ENCODE measurements at regions not wholly inside any gene's neighbourhood (a gene's known extent, or its start where the extent isn't known, plus 50 kb on each side); places are given as distances from the start of the nearest gene placed in this dataset.

DNA sequence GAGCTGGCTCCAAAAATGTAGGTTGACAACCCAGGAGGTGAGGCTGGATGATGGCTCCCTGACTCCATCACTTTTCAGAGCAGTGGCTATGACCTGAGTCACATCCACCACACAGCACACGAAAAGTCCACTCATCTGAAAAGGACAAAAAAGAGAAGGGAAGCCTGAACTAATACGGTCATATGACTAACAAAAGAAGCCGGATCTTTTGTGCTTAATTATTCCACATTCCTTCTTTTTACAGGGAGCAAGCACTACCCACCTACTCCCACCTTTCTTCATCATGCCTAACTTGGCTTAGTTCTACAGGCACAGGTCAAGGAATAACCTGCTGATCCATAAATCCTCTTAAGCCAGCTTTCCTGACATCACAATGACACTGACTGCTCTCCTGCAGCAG, 601.3 kb upstream of the MIR17HG start:
- no peak overlapping the region for H3K27ac Mint-ChIP-seq
- no peak overlapping the region for H3K4me3 Mint-ChIP-seq
- ATAC-seq (no peak), DNase-seq (ENCODE audit: low spot score in 2 of 2) (no peak)
- no peaks in the 10 kb centered on the region for H3K36me3 Mint-ChIP-seq
- H3K4me1 Mint-ChIP-seq, result no peaks in the 10 kb centered on the region
- H3K9me3 Mint-ChIP-seq, result peaks cover 34% of the 10 kb centered on the region

DNA sequence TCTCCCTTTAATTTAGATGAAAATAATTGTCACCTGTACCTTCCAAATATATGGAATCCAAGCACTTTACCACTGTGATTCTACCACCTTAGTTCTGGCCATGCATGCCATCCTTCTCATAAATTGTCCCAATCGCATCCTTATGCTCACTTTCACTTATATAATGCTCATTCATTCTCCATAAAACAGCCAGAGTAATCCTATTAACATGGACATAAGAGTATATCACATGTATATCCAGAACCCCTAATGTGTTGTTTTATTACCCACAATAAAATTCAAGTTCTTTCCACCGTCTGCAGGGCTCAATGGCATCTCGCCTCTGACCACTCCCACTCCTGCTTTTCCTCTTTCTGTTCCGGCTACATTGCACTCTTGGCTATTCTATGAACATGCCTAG, 597.5 kb upstream of the MIR17HG start:
- ATAC-seq (no peak), DNase-seq (ENCODE audit: low spot score in 2 of 2) (no peak)
- Mint-ChIP-seq H3K4me3 (no peak overlapping the region), H3K9me3 (peaks cover 22% of the 10 kb centered on the region), H3K4me1 (no peaks in the 10 kb centered on the region), H3K36me3 (no peaks in the 10 kb centered on the region), H3K27ac (no peak overlapping the region)

DNA sequence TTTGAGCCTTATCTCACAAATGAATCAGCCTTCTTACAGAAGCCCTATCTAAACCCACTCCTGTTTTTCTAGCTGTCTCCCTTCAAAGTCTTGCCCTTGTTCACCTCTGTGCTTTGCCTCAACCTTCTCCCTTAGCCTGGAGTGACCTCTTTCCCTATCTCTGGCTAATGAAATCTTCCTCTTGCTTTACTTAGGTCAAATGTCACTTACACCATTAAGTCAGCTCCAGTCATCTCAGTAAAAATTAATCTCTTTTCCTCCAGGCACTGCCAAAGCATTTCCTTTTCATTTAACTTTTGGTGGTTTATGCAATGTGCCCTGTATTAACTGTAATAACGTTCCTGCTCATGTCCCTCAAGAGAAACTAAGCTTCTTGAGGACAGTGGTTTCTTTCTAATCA, 596.5 kb upstream of the MIR17HG start:
- H3K4me3 Mint-ChIP-seq, result no peak overlapping the region
- ATAC-seq, result no peak

GRCh38 chr13:90752070-90752469, 595.4 kb upstream of the MIR17HG start:
- H3K4me1 Mint-ChIP-seq, result no peaks in the 10 kb centered on the region
- no peak overlapping the region for H3K4me3 Mint-ChIP-seq
- peaks cover 20% of the 10 kb centered on the region for H3K9me3 Mint-ChIP-seq
- H3K36me3 Mint-ChIP-seq, result no peaks in the 10 kb centered on the region
- ATAC-seq (no peak), DNase-seq (ENCODE audit: low spot score in 2 of 2) (no peak)
- H3K27ac Mint-ChIP-seq, result no peak overlapping the region

More for the DNA sequence above, 596.5 kb upstream of the MIR17HG start:
- Mint-ChIP-seq H3K27ac (no peak overlapping the region), H3K9me3 (peaks cover 22% of the 10 kb centered on the region), H3K36me3 (no peaks in the 10 kb centered on the region), H3K4me1 (no peaks in the 10 kb centered on the region)
- DNase-seq (ENCODE audit: low spot score in 2 of 2), result no peak

DNA sequence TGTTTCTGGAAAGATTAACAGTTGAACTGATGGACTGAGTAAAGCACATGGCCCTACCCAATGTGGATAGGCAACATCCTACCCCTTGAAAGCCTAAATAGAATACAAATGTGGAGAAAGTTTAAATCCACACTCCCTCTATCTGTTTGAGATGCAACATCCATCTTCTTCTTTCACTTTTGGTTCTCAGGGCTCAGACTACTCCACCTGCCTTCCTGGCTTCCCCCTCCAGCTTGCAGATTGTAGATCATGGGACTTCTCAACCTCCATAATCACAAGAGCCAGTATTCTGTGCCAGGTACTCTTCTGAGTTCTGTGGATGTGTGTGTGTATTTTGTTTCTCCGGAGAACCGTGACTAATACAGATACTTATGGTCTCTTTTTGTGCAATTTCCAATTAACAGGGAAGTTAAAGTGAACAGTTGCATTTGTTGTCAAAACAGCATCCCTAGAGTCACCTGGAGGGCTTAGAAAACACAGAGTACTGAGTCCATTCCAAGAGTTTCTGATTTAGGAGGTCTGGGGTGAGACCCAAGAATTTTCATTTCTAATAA, 590.3 kb upstream of the MIR17HG start:
- H3K27ac Mint-ChIP-seq, result no peak overlapping the region
- no peaks in the 10 kb centered on the region for H3K4me1 Mint-ChIP-seq
- H3K4me3 Mint-ChIP-seq, result no peak overlapping the region
- no peaks in the 10 kb centered on the region for H3K36me3 Mint-ChIP-seq
- ATAC-seq, result no peak
- DNase-seq (ENCODE audit: low spot score in 2 of 2), result no peak
- H3K9me3 Mint-ChIP-seq, result peaks cover 13% of the 10 kb centered on the region

- Mint-ChIP-seq H3K9me3 (peaks cover 16% of the 10 kb centered on the region), H3K4me1 (no peaks in the 10 kb centered on the region), H3K27ac (no peak overlapping the region), H3K36me3 (no peaks in the 10 kb centered on the region), H3K4me3 (no peak overlapping the region)
- DNase-seq (ENCODE audit: low spot score in 2 of 2) (no peak), ATAC-seq (no peak)
Observed at GRCh38 chr13:90760639-90761038, 586.8 kb upstream of the MIR17HG start.

GRCh38 chr13:90763476-90764150, 583.9 kb upstream of the MIR17HG start:
- Mint-ChIP-seq H3K4me3 (no peak overlapping the region), H3K4me1 (no peaks in the 10 kb centered on the region), H3K27ac (no peak overlapping the region), H3K9me3 (peaks cover 15% of the 10 kb centered on the region), H3K36me3 (no peaks in the 10 kb centered on the region)
- ATAC-seq (no peak), DNase-seq (ENCODE audit: low spot score in 2 of 2) (no peak)

DNA sequence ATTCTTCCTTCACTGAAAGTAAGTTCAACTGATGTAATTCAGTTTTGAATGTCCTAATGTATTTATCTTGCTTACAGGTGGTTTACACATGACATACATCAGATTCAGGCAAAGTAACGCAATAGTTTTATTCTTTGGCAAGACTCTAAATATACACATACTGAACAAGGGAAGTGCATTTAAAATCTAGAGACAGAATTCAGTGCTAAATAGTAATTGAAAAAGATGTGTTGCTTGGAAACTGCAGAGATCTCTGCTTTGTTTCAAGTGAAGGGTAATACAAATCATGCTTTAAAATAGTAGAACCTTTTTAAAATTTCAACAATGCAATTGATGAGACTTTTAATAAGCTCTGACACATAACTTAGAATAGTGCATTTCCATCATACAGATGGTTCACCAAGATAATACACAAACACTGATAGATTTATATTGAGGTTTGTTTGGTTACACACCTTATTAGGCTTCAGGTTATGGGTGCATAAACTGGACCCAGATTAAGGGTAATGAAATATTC, 581.0 kb upstream of the MIR17HG start:
- no peak overlapping the region for H3K4me3 Mint-ChIP-seq
- no peak for DNase-seq (ENCODE audit: low spot score in 2 of 2)
- H3K4me1 Mint-ChIP-seq, result no peaks in the 10 kb centered on the region

GRCh38 chr13:90768116-90768515, 579.4 kb upstream of the MIR17HG start:
- ATAC-seq (no peak), DNase-seq (ENCODE audit: low spot score in 2 of 2) (no peak)
- H3K4me1 Mint-ChIP-seq, result no peaks in the 10 kb centered on the region
- H3K9me3 Mint-ChIP-seq, result peaks cover 8% of the 10 kb centered on the region
- H3K4me3 Mint-ChIP-seq, result no peak overlapping the region
- no peaks in the 10 kb centered on the region for H3K36me3 Mint-ChIP-seq
- no peak overlapping the region for H3K27ac Mint-ChIP-seq

More for the DNA sequence above, 581.0 kb upstream of the MIR17HG start:
- ATAC-seq, result no peak
- H3K36me3 Mint-ChIP-seq, result no peaks in the 10 kb centered on the region
- peaks cover 15% of the 10 kb centered on the region for H3K9me3 Mint-ChIP-seq
- no peak overlapping the region for H3K27ac Mint-ChIP-seq

DNA sequence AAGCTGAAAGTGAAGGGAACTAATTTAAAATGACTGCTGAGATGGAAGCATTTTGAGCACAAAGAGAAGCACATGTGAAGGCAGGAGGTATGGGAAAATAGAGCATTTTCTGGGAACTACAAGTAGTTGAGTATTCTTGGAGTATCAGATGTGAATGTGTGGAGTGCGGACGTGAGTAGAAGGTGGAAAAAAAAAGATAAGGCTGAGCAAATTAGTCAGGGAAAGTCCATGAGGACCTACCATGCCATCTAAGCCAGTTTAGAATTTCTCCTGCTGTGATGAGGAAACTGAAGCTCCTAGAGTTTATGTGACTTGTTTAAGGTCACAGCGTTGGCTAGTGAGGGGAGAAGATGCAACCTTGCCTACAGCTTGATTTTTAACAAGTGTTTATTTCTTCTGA, 578.1 kb upstream of the MIR17HG start:
- Mint-ChIP-seq H3K4me1 (no peaks in the 10 kb centered on the region), H3K36me3 (no peaks in the 10 kb centered on the region), H3K4me3 (no peak overlapping the region), H3K27ac (no peak overlapping the region), H3K9me3 (peaks cover 5% of the 10 kb centered on the region)
- DNase-seq (ENCODE audit: low spot score in 2 of 2) (no peak), ATAC-seq (no peak)

- no peak for DNase-seq (ENCODE audit: low spot score in 2 of 2)
- Mint-ChIP-seq H3K4me1 (no peaks in the 10 kb centered on the region), H3K36me3 (no peaks in the 10 kb centered on the region), H3K9me3 (peaks cover 9% of the 10 kb centered on the region), H3K4me3 (no peak overlapping the region), H3K27ac (no peak overlapping the region)
- no peak for ATAC-seq
Observed at GRCh38 chr13:90770334-90770733, 577.2 kb upstream of the MIR17HG start.

GRCh38 chr13:90773681-90774080, 573.8 kb upstream of the MIR17HG start:
- Mint-ChIP-seq H3K27ac (no peak overlapping the region), H3K9me3 (peaks cover 11% of the 10 kb centered on the region), H3K36me3 (no peaks in the 10 kb centered on the region), H3K4me3 (no peak overlapping the region), H3K4me1 (no peaks in the 10 kb centered on the region)
- no peak for DNase-seq (ENCODE audit: low spot score in 2 of 2)
- no peak for ATAC-seq

DNA sequence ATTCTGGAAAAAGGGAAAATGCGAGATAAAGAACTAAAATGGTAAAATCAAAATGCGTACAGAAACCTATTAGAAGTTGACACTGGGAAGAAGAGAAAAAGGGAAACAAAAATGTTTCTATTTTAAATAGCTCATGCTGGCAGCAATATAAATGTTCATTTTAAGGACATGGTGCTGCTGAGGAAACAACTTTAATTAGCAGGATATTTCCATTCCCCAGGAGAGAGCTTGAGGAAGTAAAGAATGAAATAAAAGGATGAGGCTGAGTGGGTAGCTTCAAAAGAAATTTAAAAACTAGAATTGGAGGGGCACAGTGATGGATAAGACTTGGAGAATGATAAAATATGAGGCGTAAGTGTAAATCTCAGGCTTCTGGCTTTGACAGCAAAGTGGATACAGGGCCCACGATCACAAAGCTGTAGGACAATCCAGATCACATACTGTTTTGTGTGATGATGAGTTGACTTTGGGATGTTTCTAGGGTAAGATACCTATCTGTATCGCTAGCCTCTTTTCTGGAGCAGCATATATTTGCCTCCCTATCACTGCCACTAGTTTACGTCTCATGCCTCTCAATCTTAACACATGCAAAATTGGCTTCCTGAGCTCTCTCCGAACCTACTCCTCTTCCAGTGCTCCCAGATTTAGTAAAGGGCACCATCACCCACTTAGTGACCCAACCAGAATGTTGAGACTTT, 571.3 kb upstream of the MIR17HG start:
- ATAC-seq, result no peak
- no peak overlapping the region for H3K27ac Mint-ChIP-seq
- no peak overlapping the region for H3K4me3 Mint-ChIP-seq
- H3K36me3 Mint-ChIP-seq, result no peaks in the 10 kb centered on the region
- peaks cover 8% of the 10 kb centered on the region for H3K9me3 Mint-ChIP-seq
- no peaks in the 10 kb centered on the region for H3K4me1 Mint-ChIP-seq
- DNase-seq (ENCODE audit: low spot score in 2 of 2), result no peak

- H3K9me3 Mint-ChIP-seq, result no peaks in the 10 kb centered on the region
- no peak overlapping the region for H3K27ac Mint-ChIP-seq
- ATAC-seq (no peak), DNase-seq (ENCODE audit: low spot score in 2 of 2) (no peak)
- H3K4me1 Mint-ChIP-seq, result no peaks in the 10 kb centered on the region
- no peak overlapping the region for H3K4me3 Mint-ChIP-seq
- no peaks in the 10 kb centered on the region for H3K36me3 Mint-ChIP-seq
Observed at GRCh38 chr13:90783273-90783672, 564.2 kb upstream of the MIR17HG start.

- H3K27ac Mint-ChIP-seq, result no peak overlapping the region
- ATAC-seq (no peak), DNase-seq (ENCODE audit: low spot score in 2 of 2) (no peak)
- no peaks in the 10 kb centered on the region for H3K4me1 Mint-ChIP-seq
- no peaks in the 10 kb centered on the region for H3K36me3 Mint-ChIP-seq
- H3K9me3 Mint-ChIP-seq, result no peaks in the 10 kb centered on the region
- H3K4me3 Mint-ChIP-seq, result no peak overlapping the region
Observed at GRCh38 chr13:90787007-90787406, 560.5 kb upstream of the MIR17HG start.

GRCh38 chr13:90792335-90792734, 555.2 kb upstream of the MIR17HG start:
- DNase-seq (ENCODE audit: low spot score in 2 of 2) (no peak), ATAC-seq (no peak)
- Mint-ChIP-seq H3K36me3 (no peaks in the 10 kb centered on the region), H3K4me1 (no peaks in the 10 kb centered on the region), H3K4me3 (no peak overlapping the region), H3K9me3 (peaks cover 10% of the 10 kb centered on the region), H3K27ac (no peak overlapping the region)
